ENCODE measurements at regions not wholly inside any gene's neighbourhood (a gene's known extent, or its start where the extent isn't known, plus 50 kb on each side); places are given as distances from the start of the nearest gene placed in this dataset.
A peak's percentile ranks its signal among the peaks of the same experiment; 100 is the strongest.

DNA sequence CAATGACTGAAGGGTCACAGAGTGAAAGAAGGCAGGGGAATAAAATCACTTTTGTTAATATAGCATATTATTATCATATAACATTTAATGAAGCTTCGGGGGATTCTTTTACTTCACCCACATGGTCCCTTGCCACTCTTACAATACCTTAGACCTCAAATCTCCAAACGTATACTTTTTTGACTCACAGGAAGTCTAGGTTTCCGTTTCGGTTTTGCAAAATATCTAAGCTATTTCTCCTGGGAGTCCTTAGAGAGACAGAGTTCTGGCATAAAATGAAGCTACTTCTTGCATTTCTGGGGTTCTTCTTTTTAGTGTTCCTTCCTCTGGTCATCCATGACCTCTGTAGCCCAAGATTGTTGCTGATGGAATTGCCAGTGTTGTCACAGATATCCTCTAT is 590.5 kb upstream of the ATP2B1 start:
- no peak overlapping the region for H3K4me3 ChIP-seq
- H3K27ac ChIP-seq: peak overlapping the region in 2 of 4 donors; percentile 3 to 5

DNA sequence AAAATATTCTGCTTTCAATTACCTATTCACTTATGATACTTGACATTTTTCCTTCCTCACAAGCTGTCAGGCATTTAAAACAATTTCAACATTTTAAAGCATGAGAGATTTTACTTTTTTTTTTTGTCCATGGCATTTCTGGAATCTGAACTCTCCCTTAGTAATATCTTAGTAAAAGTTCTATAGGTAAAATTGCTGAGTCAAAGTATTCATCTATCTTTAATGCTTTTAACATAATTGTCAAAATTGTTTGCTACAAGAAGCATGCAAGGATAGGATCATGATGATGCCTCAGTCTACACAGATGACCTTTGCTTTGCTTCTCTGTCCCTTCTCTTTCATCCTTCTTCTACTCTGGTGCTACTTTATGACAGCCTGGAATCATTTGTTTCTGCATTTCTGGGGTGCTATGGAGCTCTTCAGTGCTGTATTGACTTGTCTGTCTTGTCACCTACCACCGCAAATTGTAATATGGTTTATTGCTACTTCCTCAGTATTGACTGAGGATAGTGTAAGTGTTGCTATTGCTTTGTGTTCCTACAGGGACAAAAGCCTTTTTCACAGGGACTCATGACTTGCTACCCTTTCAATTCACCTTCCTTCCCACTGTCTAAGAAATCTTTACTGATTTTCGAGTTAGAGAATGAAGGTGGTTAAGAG is 589.8 kb upstream of the ATP2B1 start:
- no peak for ATAC-seq
- Histone ChIP-seq H3K27ac (peak overlapping the region in 1 of 4 donors; percentile 3), H3K4me1 (no peaks in the 10 kb centered on the region), H3K27me3 (no peaks in the 10 kb centered on the region), H3K36me3 (no peaks in the 10 kb centered on the region), H3K9me3 (no peaks in the 10 kb centered on the region), H3K4me3 (no peak overlapping the region)
- whole genome bisulfite sequencing, 2 donors (ENCODE audit: low coverage in 1 of 2): 90 to 100% methylated on average over 2 of the region's 2 CpGs
- TF ChIP-seq POLR2AphosphoS5 (IDR thresholded peaks at IDR 0.05): no peak

More for the DNA sequence above, 590.5 kb upstream of the ATP2B1 start:
- H3K9me3 ChIP-seq: no peaks in the 10 kb centered on the region
- no peaks in the 10 kb centered on the region for H3K27me3 ChIP-seq
- ATAC-seq: no peak
- 37 to 51% methylated on average over 4 of the region's 4 CpGs for WGBS, 2 donors (ENCODE audit: low coverage in 1 of 2)
- no peaks in the 10 kb centered on the region for H3K4me1 ChIP-seq
- TF ChIP-seq POLR2A (IDR thresholded peaks at IDR 0.05) (no peak), EP300 (IDR thresholded peaks at IDR 0.05) (no peak), POLR2AphosphoS5 (IDR thresholded peaks at IDR 0.05) (no peak)
- TF ChIP-seq, protein P1, sequence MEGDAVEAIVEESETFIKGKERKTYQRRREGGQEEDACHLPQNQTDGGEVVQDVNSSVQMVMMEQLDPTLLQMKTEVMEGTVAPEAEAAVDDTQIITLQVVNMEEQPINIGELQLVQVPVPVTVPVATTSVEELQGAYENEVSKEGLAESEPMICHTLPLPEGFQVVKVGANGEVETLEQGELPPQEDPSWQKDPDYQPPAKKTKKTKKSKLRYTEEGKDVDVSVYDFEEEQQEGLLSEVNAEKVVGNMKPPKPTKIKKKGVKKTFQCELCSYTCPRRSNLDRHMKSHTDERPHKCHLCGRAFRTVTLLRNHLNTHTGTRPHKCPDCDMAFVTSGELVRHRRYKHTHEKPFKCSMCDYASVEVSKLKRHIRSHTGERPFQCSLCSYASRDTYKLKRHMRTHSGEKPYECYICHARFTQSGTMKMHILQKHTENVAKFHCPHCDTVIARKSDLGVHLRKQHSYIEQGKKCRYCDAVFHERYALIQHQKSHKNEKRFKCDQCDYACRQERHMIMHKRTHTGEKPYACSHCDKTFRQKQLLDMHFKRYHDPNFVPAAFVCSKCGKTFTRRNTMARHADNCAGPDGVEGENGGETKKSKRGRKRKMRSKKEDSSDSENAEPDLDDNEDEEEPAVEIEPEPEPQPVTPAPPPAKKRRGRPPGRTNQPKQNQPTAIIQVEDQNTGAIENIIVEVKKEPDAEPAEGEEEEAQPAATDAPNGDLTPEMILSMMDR (IDR thresholded peaks at IDR 0.05): no peak
- no peaks in the 10 kb centered on the region for H3K36me3 ChIP-seq

DNA sequence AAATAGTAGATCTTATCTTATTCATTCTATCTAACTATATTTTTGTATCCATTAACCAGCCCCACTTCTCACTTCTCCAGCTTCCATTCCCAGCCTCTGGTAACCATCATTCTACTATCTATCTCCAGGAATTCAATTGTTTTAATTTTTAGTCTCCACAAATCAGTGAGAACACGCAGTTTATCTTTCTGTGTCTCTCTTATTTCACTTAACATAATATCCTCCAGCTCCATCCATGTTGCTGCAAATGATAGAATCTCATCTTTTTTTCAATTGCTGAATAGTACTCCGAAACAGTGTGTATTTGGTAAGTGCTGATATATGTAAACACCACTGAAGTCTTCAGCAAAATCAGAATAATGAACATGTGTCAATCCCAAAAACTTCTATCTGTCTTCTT is 587.2 kb upstream of the ATP2B1 start:
- H3K4me1 ChIP-seq: peaks cover 0 to 6% (median 0%) of the 10 kb centered on the region in 3 donors
- no peak for ATAC-seq
- TF ChIP-seq POLR2A (IDR thresholded peaks at IDR 0.05) (no peak), EP300 (IDR thresholded peaks at IDR 0.05) (no peak), POLR2AphosphoS5 (IDR thresholded peaks at IDR 0.05) (no peak)

DNA sequence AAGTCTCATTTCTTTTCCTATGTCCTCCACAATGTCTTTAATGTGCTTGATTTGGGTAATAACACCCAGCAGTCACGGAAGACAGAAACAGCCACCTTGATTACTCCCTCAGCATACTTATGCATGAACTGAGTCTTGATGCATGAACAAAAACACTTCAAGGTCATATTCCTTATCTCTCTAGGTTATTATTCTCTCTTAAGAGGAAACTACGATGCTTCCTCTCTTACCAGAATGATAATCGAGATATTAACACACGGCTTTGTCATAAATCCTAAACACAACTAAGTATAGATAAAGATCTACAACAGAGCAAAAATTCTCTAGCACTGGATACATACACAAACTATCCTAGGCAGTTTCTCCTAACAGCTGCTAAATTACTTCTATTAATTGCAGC is 583.5 kb upstream of the ATP2B1 start:
- no peaks in the 10 kb centered on the region for H3K36me3 ChIP-seq
- no peaks in the 10 kb centered on the region for H3K27me3 ChIP-seq
- peaks cover 0 to 6% (median 0%) of the 10 kb centered on the region in 3 donors for H3K4me1 ChIP-seq
- H3K9me3 ChIP-seq: no peaks in the 10 kb centered on the region
- ATAC-seq: no peak
- WGBS, 2 donors (ENCODE audit: low coverage in 1 of 2): 19 to 62% methylated on average over 2 to 4 of the region's 4 CpGs
- TF ChIP-seq EP300 (IDR thresholded peaks at IDR 0.05) (no peak), POLR2A (IDR thresholded peaks at IDR 0.05) (no peak), POLR2AphosphoS5 (IDR thresholded peaks at IDR 0.05) (no peak)
- TF ChIP-seq, protein P1 (IDR thresholded peaks at IDR 0.05): no peak
- no peak overlapping the region for H3K4me3 ChIP-seq
- H3K27ac ChIP-seq: peak overlapping the region in 1 of 4 donors; percentile 2

More for the DNA sequence above, 587.2 kb upstream of the ATP2B1 start:
- Histone ChIP-seq H3K27ac (no peak overlapping the region), H3K9me3 (no peaks in the 10 kb centered on the region), H3K27me3 (no peaks in the 10 kb centered on the region), H3K4me3 (no peak overlapping the region), H3K36me3 (no peaks in the 10 kb centered on the region)
- 83 to 86% methylated on average over 2 of the region's 2 CpGs for WGBS, 2 donors (ENCODE audit: low coverage in 1 of 2)

DNA sequence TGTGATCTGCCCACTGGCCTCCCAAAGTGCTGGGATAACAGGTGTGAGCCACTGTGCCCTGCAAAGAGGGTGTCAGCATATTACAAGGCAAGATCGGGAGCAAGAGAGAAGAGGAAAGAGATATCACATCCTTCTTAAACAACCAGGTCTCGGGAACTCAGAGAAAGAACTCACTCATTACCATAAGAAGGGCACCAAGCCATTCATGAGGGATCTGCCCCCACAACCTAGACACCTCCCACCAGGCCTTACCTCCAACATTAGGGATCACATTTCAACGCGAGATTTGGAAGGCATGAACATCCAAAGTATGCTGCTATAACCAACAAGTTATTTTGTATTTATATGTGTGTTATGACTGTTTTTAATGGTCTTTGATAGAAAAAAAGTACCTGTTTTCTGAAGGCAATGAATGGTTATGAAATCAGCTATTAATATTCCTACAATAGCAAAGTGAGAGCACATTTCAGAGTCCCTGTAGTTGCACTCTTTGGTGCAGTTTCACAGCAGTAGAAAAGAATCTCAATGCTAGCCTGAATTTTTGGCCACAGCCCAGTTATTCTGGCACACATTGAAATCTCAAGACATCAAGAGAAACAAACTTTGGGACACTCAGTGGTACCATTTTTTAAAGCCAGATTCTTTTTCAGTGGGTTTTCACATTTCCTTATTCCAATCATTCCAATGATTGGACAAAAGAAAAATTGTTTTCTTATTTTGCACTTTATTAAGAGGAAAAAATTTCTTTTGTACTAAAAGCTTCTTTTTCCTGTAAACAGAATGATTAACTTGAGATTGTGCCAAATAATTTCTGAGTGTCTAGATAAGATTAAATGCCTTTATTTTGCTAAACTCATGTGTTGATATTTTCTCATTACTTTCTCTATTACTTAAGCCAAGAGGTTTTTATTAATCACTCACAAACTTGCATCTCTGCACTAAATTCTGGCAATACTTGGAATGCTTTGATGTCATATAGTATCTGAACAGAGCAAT is 582.6 kb upstream of the ATP2B1 start:
- peaks cover 0 to 6% (median 0%) of the 10 kb centered on the region in 3 donors for H3K4me1 ChIP-seq
- TF ChIP-seq EP300 (IDR thresholded peaks at IDR 0.05) (no peak), POLR2A (IDR thresholded peaks at IDR 0.05) (no peak), POLR2AphosphoS5 (IDR thresholded peaks at IDR 0.05) (no peak)
- TF ChIP-seq, protein P1 (IDR thresholded peaks at IDR 0.05): no peak
- H3K27ac ChIP-seq: no peak overlapping the region
- no peaks in the 10 kb centered on the region for H3K27me3 ChIP-seq
- H3K4me3 ChIP-seq: no peak overlapping the region
- H3K36me3 ChIP-seq: no peaks in the 10 kb centered on the region
- H3K9me3 ChIP-seq: no peaks in the 10 kb centered on the region
- WGBS, 2 donors (ENCODE audit: low coverage in 1 of 2): 79 to 98% methylated on average over 3 to 4 of the region's 4 CpGs
- ATAC-seq: no peak

All from gastroesophageal sphincter (tissue), 4 donors.